Left forelimb (tissue), 1 donor: ENCODE measurements at regions not wholly inside any gene's neighbourhood (a gene's known extent, or its start where the extent isn't known, plus 50 kb on each side); places are given as distances from the start of the nearest gene placed in this dataset.

Experiments used
- DNase-seq: peaks from one replicate; pipeline ENCODE4 v3.0.0-alpha.2; 2018; ENCODE audit warnings: low spot score

GRCh38 chr14:27090716-27091115 is 492.9 kb upstream of the NOVA1 start:
- no peak for DNase-seq

GRCh38 chr14:27091973-27092372 is 494.1 kb upstream of the NOVA1 start:
- no peak for DNase-seq

GRCh38 chr14:27096091-27096490 is 498.3 kb upstream of the NOVA1 start:
- no peak for DNase-seq

GRCh38 chr14:27098451-27098850 is 500.6 kb upstream of the NOVA1 start:
- DNase-seq, result no peak

GRCh38 chr14:27114180-27114579 is 516.3 kb upstream of the NOVA1 start:
- DNase-seq, result no peak

- DNase-seq, result no peak
Measured at GRCh38 chr14:27123162-27123561, 525.3 kb upstream of the NOVA1 start.

- no peak for DNase-seq
Measured at GRCh38 chr14:27127838-27128237, 530.0 kb upstream of the NOVA1 start.

- DNase-seq, result no peak
Measured at GRCh38 chr14:27134200-27134599, 536.4 kb upstream of the NOVA1 start.

GRCh38 chr14:27145170-27145569 is 547.3 kb upstream of the NOVA1 start:
- no peak for DNase-seq

- no peak for DNase-seq
Measured at GRCh38 chr14:27148143-27148542, 550.3 kb upstream of the NOVA1 start.

- no peak for DNase-seq
Measured at GRCh38 chr14:27164139-27164538, 566.3 kb upstream of the NOVA1 start.

GRCh38 chr14:27175489-27175888 is 577.7 kb upstream of the NOVA1 start:
- no peak for DNase-seq

- no peak for DNase-seq
Measured at GRCh38 chr14:27181333-27181732, 583.5 kb upstream of the NOVA1 start.

GRCh38 chr14:27184427-27184826 is 586.6 kb upstream of the NOVA1 start:
- DNase-seq, result no peak

GRCh38 chr14:27186048-27186447 is 588.2 kb upstream of the NOVA1 start:
- no peak for DNase-seq

- no peak for DNase-seq
Measured at GRCh38 chr14:27187136-27187535, 589.3 kb upstream of the NOVA1 start.

- no peak for DNase-seq
Measured at GRCh38 chr14:27190296-27190695, 592.5 kb upstream of the NOVA1 start.

- no peak for DNase-seq
Measured at GRCh38 chr14:27199272-27199671, 601.4 kb upstream of the NOVA1 start.

- DNase-seq, result no peak
Measured at GRCh38 chr14:27205036-27205435, 607.2 kb upstream of the NOVA1 start.

- no peak for DNase-seq
Measured at GRCh38 chr14:27211741-27212140, 613.9 kb upstream of the NOVA1 start.

- no peak for DNase-seq
Measured at GRCh38 chr14:27222671-27223070, 624.8 kb upstream of the NOVA1 start.

GRCh38 chr14:27223906-27224305 is 626.1 kb upstream of the NOVA1 start:
- no peak for DNase-seq

GRCh38 chr14:27228053-27228452 is 630.2 kb upstream of the NOVA1 start:
- DNase-seq, result no peak

GRCh38 chr14:27234331-27234730 is 636.5 kb upstream of the NOVA1 start:
- DNase-seq, result no peak

- DNase-seq, result no peak
Measured at GRCh38 chr14:27236601-27237000, 638.8 kb upstream of the NOVA1 start.
